ENCODE measurements at regions not wholly inside any gene's neighbourhood (a gene's known extent, or its start where the extent isn't known, plus 50 kb on each side); places are given as distances from the start of the nearest gene placed in this dataset.

DNA sequence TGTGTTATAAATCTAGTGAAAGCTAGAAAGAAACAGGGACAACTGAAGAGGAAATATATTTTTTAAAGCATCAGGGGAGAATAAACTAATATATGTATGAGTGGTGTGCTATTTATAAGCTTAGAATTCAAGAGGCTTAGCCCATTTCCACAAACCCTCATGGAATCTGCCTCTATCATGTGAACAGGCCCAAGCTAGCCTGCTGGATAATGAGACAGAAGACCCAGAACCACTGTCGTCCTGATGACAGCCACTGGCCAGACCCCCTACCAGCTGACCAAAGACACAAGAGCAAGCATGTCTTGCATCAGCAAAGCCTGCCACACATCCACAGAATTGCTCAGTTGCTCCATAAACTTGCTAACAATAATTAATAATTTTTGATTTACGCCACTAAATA lies 382.3 kb upstream of the NXPH2 start:
- TF ChIP-seq, protein P1, sequence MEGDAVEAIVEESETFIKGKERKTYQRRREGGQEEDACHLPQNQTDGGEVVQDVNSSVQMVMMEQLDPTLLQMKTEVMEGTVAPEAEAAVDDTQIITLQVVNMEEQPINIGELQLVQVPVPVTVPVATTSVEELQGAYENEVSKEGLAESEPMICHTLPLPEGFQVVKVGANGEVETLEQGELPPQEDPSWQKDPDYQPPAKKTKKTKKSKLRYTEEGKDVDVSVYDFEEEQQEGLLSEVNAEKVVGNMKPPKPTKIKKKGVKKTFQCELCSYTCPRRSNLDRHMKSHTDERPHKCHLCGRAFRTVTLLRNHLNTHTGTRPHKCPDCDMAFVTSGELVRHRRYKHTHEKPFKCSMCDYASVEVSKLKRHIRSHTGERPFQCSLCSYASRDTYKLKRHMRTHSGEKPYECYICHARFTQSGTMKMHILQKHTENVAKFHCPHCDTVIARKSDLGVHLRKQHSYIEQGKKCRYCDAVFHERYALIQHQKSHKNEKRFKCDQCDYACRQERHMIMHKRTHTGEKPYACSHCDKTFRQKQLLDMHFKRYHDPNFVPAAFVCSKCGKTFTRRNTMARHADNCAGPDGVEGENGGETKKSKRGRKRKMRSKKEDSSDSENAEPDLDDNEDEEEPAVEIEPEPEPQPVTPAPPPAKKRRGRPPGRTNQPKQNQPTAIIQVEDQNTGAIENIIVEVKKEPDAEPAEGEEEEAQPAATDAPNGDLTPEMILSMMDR (IDR thresholded peaks at IDR 0.05; ENCODE audit: low read depth, low read length): no peak
- TF ChIP-seq EZH2phosphoT487 (IDR thresholded peaks at IDR 0.05; ENCODE audit: low read depth): no peak

Measured in OCI-LY3 (cell line).